ENCODE measurements at regions not wholly inside any gene's neighbourhood (a gene's known extent, or its start where the extent isn't known, plus 50 kb on each side); places are given as distances from the start of the nearest gene placed in this dataset.
A peak's percentile ranks its signal among the peaks of the same experiment; 100 is the strongest.

- TF ChIP-seq SP5 (CRISPR knock-in tag; IDR thresholded peaks at IDR 0.05; ENCODE audit: borderline replicate concordance, low read depth) (peak; percentile 90), RFXAP (CRISPR knock-in tag; IDR thresholded peaks at IDR 0.05; ENCODE audit: borderline replicate concordance) (peak; percentile 88), SMARCC2 (IDR thresholded peaks at IDR 0.05) (no peak), ZNF484 (CRISPR knock-in tag; IDR thresholded peaks at IDR 0.05; ENCODE audit: borderline replicate concordance, low read depth) (no peak), DPF2 (CRISPR knock-in tag; IDR thresholded peaks at IDR 0.05; ENCODE audit: borderline replicate concordance, low read depth) (peak; percentile 83), KLF13 (CRISPR knock-in tag; IDR thresholded peaks at IDR 0.05) (no peak), SNAPC2 (CRISPR knock-in tag; IDR thresholded peaks at IDR 0.05) (no peak; the same call in 1 of the 2 replicates), ZXDC (CRISPR knock-in tag; IDR thresholded peaks at IDR 0.05) (peak; percentile 54; the same call in 1 of the 2 replicates), IRX3 (CRISPR knock-in tag; IDR thresholded peaks at IDR 0.05; ENCODE audit: borderline replicate concordance, low read depth) (no peak), CREB3 (CRISPR knock-in tag; IDR thresholded peaks at IDR 0.05) (peak; percentile 27; the same call in 1 of the 2 replicates), RELA (CRISPR knock-in tag; IDR thresholded peaks at IDR 0.05) (no peak), SOX5 (CRISPR knock-in tag; IDR thresholded peaks at IDR 0.05; ENCODE audit: borderline replicate concordance) (peak; percentile 88), RBFOX2 (IDR thresholded peaks at IDR 0.05; ENCODE audit: low read depth, low read length) (no peak), FOXC1 (CRISPR knock-in tag; IDR thresholded peaks at IDR 0.05; ENCODE audit: borderline replicate concordance) (peak; percentile 38; the same call in 1 of the 2 replicates), CENPT (CRISPR knock-in tag; IDR thresholded peaks at IDR 0.05; ENCODE audit: low read depth) (no peak)
- TF ChIP-seq, protein P1, sequence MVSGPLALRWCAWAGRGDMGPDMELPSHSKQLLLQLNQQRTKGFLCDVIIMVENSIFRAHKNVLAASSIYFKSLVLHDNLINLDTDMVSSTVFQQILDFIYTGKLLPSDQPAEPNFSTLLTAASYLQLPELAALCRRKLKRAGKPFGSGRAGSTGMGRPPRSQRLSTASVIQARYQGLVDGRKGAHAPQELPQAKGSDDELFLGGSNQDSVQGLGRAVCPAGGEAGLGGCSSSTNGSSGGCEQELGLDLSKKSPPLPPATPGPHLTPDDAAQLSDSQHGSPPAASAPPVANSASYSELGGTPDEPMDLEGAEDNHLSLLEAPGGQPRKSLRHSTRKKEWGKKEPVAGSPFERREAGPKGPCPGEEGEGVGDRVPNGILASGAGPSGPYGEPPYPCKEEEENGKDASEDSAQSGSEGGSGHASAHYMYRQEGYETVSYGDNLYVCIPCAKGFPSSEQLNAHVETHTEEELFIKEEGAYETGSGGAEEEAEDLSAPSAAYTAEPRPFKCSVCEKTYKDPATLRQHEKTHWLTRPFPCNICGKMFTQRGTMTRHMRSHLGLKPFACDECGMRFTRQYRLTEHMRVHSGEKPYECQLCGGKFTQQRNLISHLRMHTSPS (CRISPR knock-in tag; IDR thresholded peaks at IDR 0.05; ENCODE audit: low read depth) = peak; percentile 86
- TF ChIP-seq, protein P2, sequence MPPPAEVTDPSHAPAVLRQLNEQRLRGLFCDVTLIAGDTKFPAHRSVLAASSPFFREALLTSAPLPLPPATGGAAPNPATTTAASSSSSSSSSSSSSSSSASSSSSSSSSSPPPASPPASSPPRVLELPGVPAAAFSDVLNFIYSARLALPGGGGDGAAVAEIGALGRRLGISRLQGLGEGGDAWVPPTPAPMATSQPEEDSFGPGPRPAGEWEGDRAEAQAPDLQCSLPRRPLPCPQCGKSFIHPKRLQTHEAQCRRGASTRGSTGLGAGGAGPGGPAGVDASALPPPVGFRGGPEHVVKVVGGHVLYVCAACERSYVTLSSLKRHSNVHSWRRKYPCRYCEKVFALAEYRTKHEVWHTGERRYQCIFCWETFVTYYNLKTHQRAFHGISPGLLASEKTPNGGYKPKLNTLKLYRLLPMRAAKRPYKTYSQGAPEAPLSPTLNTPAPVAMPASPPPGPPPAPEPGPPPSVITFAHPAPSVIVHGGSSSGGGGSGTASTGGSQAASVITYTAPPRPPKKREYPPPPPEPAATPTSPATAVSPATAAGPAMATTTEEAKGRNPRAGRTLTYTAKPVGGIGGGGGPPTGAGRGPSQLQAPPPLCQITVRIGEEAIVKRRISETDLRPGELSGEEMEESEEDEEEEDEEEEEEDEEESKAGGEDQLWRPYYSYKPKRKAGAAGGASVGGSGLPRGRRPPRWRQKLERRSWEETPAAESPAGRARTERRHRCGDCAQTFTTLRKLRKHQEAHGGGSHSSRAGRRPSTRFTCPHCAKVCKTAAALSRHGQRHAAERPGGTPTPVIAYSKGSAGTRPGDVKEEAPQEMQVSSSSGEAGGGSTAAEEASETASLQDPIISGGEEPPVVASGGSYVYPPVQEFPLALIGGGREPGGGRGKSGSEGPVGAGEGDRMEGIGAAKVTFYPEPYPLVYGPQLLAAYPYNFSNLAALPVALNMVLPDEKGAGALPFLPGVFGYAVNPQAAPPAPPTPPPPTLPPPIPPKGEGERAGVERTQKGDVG (CRISPR knock-in tag; IDR thresholded peaks at IDR 0.05; ENCODE audit: borderline replicate concordance) = peak; percentile 92
- TF ChIP-seq, protein P3, sequence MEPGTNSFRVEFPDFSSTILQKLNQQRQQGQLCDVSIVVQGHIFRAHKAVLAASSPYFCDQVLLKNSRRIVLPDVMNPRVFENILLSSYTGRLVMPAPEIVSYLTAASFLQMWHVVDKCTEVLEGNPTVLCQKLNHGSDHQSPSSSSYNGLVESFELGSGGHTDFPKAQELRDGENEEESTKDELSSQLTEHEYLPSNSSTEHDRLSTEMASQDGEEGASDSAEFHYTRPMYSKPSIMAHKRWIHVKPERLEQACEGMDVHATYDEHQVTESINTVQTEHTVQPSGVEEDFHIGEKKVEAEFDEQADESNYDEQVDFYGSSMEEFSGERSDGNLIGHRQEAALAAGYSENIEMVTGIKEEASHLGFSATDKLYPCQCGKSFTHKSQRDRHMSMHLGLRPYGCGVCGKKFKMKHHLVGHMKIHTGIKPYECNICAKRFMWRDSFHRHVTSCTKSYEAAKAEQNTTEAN (CRISPR knock-in tag; conservative IDR thresholded peaks at IDR 0.05) = peak; percentile 72; the same call in 1 of the 2 replicates
Observed at GRCh38 chr17:77306790-77307478, 166.2 kb downstream of the SEC14L1 start (continued).

All from HepG2 (cell line).